EL (cell line): ENCODE measurements at regions not wholly inside any gene's neighbourhood (a gene's known extent, or its start where the extent isn't known, plus 50 kb on each side); places are given as distances from the start of the nearest gene placed in this dataset.
"Not testable (repeated sequence)": the region's sequence is repeated elsewhere in the genome, so short reads cannot be mapped to it uniquely, and the experiment has no call there.

Experiments used
- DNase-seq: peaks from one replicate; pipeline ENCODE4 v3.0.0-alpha.2; 2016

GRCh38 chr11:101291279-101291678 is 161.7 kb upstream of the PGR start:
- no peak for DNase-seq

GRCh38 chr11:101288392-101288791 is 158.8 kb upstream of the PGR start:
- DNase-seq, result no peak

- DNase-seq, result no peak
These were observed 150.1 kb upstream of the PGR start for GRCh38 chr11:101279728-101280127.

GRCh38 chr11:101278286-101278685 is 148.7 kb upstream of the PGR start:
- DNase-seq, result no peak

GRCh38 chr11:101277036-101277435 is 147.4 kb upstream of the PGR start:
- DNase-seq, result no peak

GRCh38 chr11:101269990-101270660 is 140.5 kb upstream of the PGR start:
- no peak for DNase-seq

GRCh38 chr11:101269390-101269789 is 139.8 kb upstream of the PGR start:
- no peak for DNase-seq

- no peak for DNase-seq
These were observed 138.0 kb upstream of the PGR start for GRCh38 chr11:101267654-101268053.

GRCh38 chr11:101264306-101264705 is 134.7 kb upstream of the PGR start:
- no peak for DNase-seq

- no peak for DNase-seq
These were observed 133.4 kb upstream of the PGR start for GRCh38 chr11:101262995-101263394.

GRCh38 chr11:101262258-101262657 is 132.6 kb upstream of the PGR start:
- DNase-seq, result no peak

- DNase-seq, result no peak
These were observed 125.4 kb upstream of the PGR start for GRCh38 chr11:101255036-101255435.

GRCh38 chr11:101254037-101254436 is 124.4 kb upstream of the PGR start:
- DNase-seq, result no peak

GRCh38 chr11:101245635-101246034 is 116.0 kb upstream of the PGR start:
- DNase-seq, result not testable (repeated sequence)

- not testable (repeated sequence) for DNase-seq
These were observed 115.5 kb upstream of the PGR start for GRCh38 chr11:101245081-101245480.

- DNase-seq, result no peak
These were observed 111.7 kb upstream of the PGR start for GRCh38 chr11:101241160-101241795.

- DNase-seq, result not testable (repeated sequence)
These were observed 101.7 kb upstream of the PGR start for GRCh38 chr11:101231207-101231834.

GRCh38 chr11:101226617-101227016 is 97.0 kb upstream of the PGR start:
- no peak for DNase-seq

- DNase-seq, result no peak
These were observed 94.6 kb upstream of the PGR start for GRCh38 chr11:101224221-101224620.

- DNase-seq, result not testable (repeated sequence)
These were observed 88.5 kb upstream of the PGR start for GRCh38 chr11:101218091-101218490.

GRCh38 chr11:101216091-101216490 is 86.5 kb upstream of the PGR start:
- not testable (repeated sequence) for DNase-seq

GRCh38 chr11:101215069-101215468 is 85.5 kb upstream of the PGR start:
- DNase-seq, result no peak

- no peak for DNase-seq
These were observed 81.9 kb upstream of the PGR start for GRCh38 chr11:101211407-101211975.

- no peak for DNase-seq
These were observed 73.0 kb upstream of the PGR start for GRCh38 chr11:101202614-101203013.
